ENCODE measurements at regions not wholly inside any gene's neighbourhood (a gene's known extent, or its start where the extent isn't known, plus 50 kb on each side); places are given as distances from the start of the nearest gene placed in this dataset.

DNA sequence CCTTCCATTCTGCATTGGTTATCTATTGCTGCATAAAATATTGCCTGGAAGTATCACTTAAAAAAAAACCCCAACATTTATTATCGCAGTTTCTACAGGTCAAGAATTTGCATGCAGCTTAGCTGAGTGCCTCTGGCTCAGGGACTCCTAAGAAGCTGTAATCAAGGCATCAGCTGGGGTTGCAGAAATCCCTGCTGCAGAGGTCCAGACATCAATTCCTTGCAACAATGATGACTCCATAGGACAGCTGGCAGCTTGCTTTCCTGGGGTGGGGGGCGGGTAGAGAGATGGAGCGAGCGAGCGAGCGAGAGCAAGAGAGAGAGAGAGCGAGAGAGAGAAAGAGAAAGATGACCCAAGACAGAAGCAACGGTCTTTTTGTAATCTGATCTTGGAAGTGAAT is 308.1 kb downstream of the HAPSTR1 start:
- CTCF ChIA-PET: interaction anchor here (0.6 kb wide), 1 partner anchor 108 kb away, joined by 3 read pairs; no protein-coding TSS in a partner anchor
- no peak for TF ChIP-seq CTCF (IDR thresholded peaks at IDR 0.05; ENCODE audit: unreplicated experiment)
- Mint-ChIP-seq H3K4me1 (ENCODE audit: low read depth, unreplicated experiment) (no peaks in the 10 kb centered on the region), H3K9me3 (ENCODE audit: low read depth, unreplicated experiment) (peaks cover 5% of the 10 kb centered on the region), H3K36me3 (ENCODE audit: insufficient read depth, unreplicated experiment) (no peaks in the 10 kb centered on the region), H3K27me3 (ENCODE audit: unreplicated experiment) (peaks cover 16% of the 10 kb centered on the region), H3K27ac (ENCODE audit: unreplicated experiment) (no peak overlapping the region), H3K4me3 (ENCODE audit: low read depth, unreplicated experiment) (no peak overlapping the region)
- no TSS peak for BruUV-seq (replicated peaks)
- no peak for DNase-seq
- intact Hi-C loops (cut with micrococcal nuclease; ENCODE audit: unreplicated experiment): no loop called here

DNA sequence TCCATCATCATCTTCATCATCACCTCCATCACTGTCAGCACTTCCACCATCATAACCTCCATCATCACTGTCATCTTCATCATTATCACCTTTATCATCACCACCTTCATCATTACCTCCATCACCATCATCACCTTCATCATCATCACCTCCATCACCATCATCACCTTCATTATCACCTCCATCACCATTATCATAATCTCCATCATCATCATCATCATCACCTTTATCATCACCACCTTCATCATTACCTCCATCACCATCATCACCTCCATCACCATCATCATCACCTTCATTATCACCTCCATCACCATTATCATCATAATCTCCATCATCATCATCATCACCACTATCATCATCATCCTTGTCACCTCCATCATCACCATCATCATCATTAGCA is 309.7 kb downstream of the HAPSTR1 start:
- Mint-ChIP-seq H3K36me3 (ENCODE audit: insufficient read depth, unreplicated experiment) (no peaks in the 10 kb centered on the region), H3K4me1 (ENCODE audit: low read depth, unreplicated experiment) (no peaks in the 10 kb centered on the region), H3K27ac (ENCODE audit: unreplicated experiment) (no peak overlapping the region), H3K9me3 (ENCODE audit: low read depth, unreplicated experiment) (peaks cover 5% of the 10 kb centered on the region), H3K4me3 (ENCODE audit: low read depth, unreplicated experiment) (no peak overlapping the region), H3K27me3 (ENCODE audit: unreplicated experiment) (peaks cover 32% of the 10 kb centered on the region)
- CTCF ChIA-PET: no interaction called here
- no TSS peak for BruUV-seq (replicated peaks)
- intact Hi-C loops (cut with micrococcal nuclease; ENCODE audit: unreplicated experiment): no loop called here
- TF ChIP-seq CTCF (IDR thresholded peaks at IDR 0.05; ENCODE audit: unreplicated experiment): no peak
- DNase-seq: no peak

GRCh38 chr16:9402293-9402860 is 310.9 kb downstream of the HAPSTR1 start:
- Mint-ChIP-seq H3K36me3 (ENCODE audit: insufficient read depth, unreplicated experiment) (no peaks in the 10 kb centered on the region), H3K4me3 (ENCODE audit: low read depth, unreplicated experiment) (no peak overlapping the region)
- CTCF ChIA-PET: no interaction called here

GRCh38 chr16:9404811-9405210 is 313.4 kb downstream of the HAPSTR1 start:
- H3K27ac Mint-ChIP-seq (ENCODE audit: unreplicated experiment): no peak overlapping the region
- CTCF ChIA-PET: no interaction called here
- BruUV-seq (replicated peaks): no TSS peak
- H3K9me3 Mint-ChIP-seq (ENCODE audit: low read depth, unreplicated experiment): no peaks in the 10 kb centered on the region
- intact Hi-C loops (cut with micrococcal nuclease; ENCODE audit: unreplicated experiment): no loop called here
- H3K4me1 Mint-ChIP-seq (ENCODE audit: low read depth, unreplicated experiment): no peaks in the 10 kb centered on the region
- H3K36me3 Mint-ChIP-seq (ENCODE audit: insufficient read depth, unreplicated experiment): no peaks in the 10 kb centered on the region
- no peak for DNase-seq
- TF ChIP-seq CTCF (IDR thresholded peaks at IDR 0.05; ENCODE audit: unreplicated experiment): no peak
- peaks cover 65% of the 10 kb centered on the region for H3K27me3 Mint-ChIP-seq (ENCODE audit: unreplicated experiment)
- H3K4me3 Mint-ChIP-seq (ENCODE audit: low read depth, unreplicated experiment): no peak overlapping the region

More at GRCh38 chr16:9402293-9402860, 310.9 kb downstream of the HAPSTR1 start:
- DNase-seq: no peak
- no peaks in the 10 kb centered on the region for H3K4me1 Mint-ChIP-seq (ENCODE audit: low read depth, unreplicated experiment)
- peaks cover 2% of the 10 kb centered on the region for H3K9me3 Mint-ChIP-seq (ENCODE audit: low read depth, unreplicated experiment)
- peaks cover 40% of the 10 kb centered on the region for H3K27me3 Mint-ChIP-seq (ENCODE audit: unreplicated experiment)
- no peak for TF ChIP-seq CTCF (IDR thresholded peaks at IDR 0.05; ENCODE audit: unreplicated experiment)
- BruUV-seq (replicated peaks): no TSS peak
- H3K27ac Mint-ChIP-seq (ENCODE audit: unreplicated experiment): no peak overlapping the region
- intact Hi-C loops (cut with micrococcal nuclease; ENCODE audit: unreplicated experiment): no loop called here

Data from Calu3 (cell line).